HEK293 (cell line): ENCODE measurements at regions not wholly inside any gene's neighbourhood (a gene's known extent, or its start where the extent isn't known, plus 50 kb on each side); places are given as distances from the start of the nearest gene placed in this dataset.

Experiments
- REPIN1 ChIP-seq: fragments of 450-650 bp; formaldehyde crosslinking; IDR thresholded peaks from 2 replicates; pipeline ENCODE4 v1.5.1; 2017; ENCODE audit warnings: missing biosample characterization, missing genetic modification characterization, low read depth
- ZNF121 ChIP-seq: fragments of 450-650 bp; formaldehyde crosslinking; IDR thresholded peaks from 2 replicates; pipeline ENCODE4 v1.5.1; 2016; ENCODE audit warnings: missing biosample characterization, missing genetic modification characterization
- ZNF133 ChIP-seq: fragments of 450-650 bp; formaldehyde crosslinking; IDR thresholded peaks from 2 replicates; pipeline ENCODE4 v1.5.1; 2016; ENCODE audit warnings: missing biosample characterization, missing genetic modification characterization
- ZNF747 ChIP-seq: fragments of 450-650 bp; formaldehyde crosslinking; IDR thresholded peaks from 2 replicates; pipeline ENCODE4 v1.5.1; 2016; ENCODE audit warnings: missing biosample characterization, missing genetic modification characterization
- TF ChIP-seq, protein P1 (sequence below): fragments of 450-650 bp; formaldehyde crosslinking; IDR thresholded peaks from 2 replicates; pipeline ENCODE4 v1.5.1; 2016; ENCODE audit warnings: missing biosample characterization, missing genetic modification characterization

DNA sequence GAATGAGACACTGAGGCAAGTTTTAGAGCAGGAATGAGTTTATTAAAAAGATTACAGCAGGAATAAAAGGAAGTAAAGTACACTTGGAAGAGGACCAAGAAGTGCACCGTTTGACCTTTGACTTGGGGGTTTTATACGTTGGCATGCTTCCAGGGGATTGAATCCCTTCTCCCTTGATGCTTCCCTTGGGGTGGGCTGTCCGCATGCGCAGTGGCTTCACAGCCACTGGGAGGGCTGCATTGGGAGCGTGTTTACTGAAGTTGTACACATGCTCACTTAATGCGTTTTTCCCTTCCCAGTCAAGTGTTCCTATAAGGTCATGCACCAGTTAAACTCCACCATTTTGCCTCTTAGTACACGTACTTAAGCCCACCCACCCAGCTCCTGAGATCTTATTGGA lies 72.4 kb upstream of the MARK1 start:
- TF ChIP-seq, protein P1, sequence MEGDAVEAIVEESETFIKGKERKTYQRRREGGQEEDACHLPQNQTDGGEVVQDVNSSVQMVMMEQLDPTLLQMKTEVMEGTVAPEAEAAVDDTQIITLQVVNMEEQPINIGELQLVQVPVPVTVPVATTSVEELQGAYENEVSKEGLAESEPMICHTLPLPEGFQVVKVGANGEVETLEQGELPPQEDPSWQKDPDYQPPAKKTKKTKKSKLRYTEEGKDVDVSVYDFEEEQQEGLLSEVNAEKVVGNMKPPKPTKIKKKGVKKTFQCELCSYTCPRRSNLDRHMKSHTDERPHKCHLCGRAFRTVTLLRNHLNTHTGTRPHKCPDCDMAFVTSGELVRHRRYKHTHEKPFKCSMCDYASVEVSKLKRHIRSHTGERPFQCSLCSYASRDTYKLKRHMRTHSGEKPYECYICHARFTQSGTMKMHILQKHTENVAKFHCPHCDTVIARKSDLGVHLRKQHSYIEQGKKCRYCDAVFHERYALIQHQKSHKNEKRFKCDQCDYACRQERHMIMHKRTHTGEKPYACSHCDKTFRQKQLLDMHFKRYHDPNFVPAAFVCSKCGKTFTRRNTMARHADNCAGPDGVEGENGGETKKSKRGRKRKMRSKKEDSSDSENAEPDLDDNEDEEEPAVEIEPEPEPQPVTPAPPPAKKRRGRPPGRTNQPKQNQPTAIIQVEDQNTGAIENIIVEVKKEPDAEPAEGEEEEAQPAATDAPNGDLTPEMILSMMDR (tag by site-specific recombination) = no peak
- TF ChIP-seq ZNF747 (tag by site-specific recombination) (no peak), ZNF133 (tag by site-specific recombination) (no peak), ZNF121 (no peak), REPIN1 (tag by site-specific recombination) (no peak)
